Esophagus muscularis mucosa (tissue), 4 donors: ENCODE measurements at regions not wholly inside any gene's neighbourhood (a gene's known extent, or its start where the extent isn't known, plus 50 kb on each side); places are given as distances from the start of the nearest gene placed in this dataset.

Experiments
- DNase-seq: peaks from one replicate; pipeline ENCODE4 v3.0.0-alpha.2; 2017; ENCODE audit errors: extremely low spot score
- H3K27ac ChIP-seq, 4 donors: fragments of 200-600 bp; sonication (generic); replicated peaks in 1 of 4; 1 replicate in 3 of 4; 2 replicates in 1 of 4; pipeline ENCODE4 v1.5.1; 2016 to 2019; ENCODE audit warnings: mild to moderate bottlenecking in 1 of 4
- H3K27me3 ChIP-seq, 4 donors: fragments of 200-600 bp; sonication (generic); one replicate each; pipeline versions ENCODE4 v1.5.1 to v1.6.0; 2016 to 2019
- H3K36me3 ChIP-seq, 4 donors: fragments of 200-600 bp; sonication (generic); one replicate each; pipeline ENCODE4 v1.5.1; 2016 to 2019
- H3K4me1 ChIP-seq, 4 donors: fragments of 200-600 bp; sonication (generic); one replicate each; pipeline ENCODE4 v1.5.1; 2016 to 2019
- H3K4me3 ChIP-seq, 4 donors: fragments of 200-600 bp; sonication (generic); 1 replicate in 2 of 4; 2 replicates in 2 of 4; pipeline ENCODE4 v1.5.1; 2016 to 2019; ENCODE audit warnings: mild to moderate bottlenecking in 4 of 4, moderate library complexity in 1 of 4
- H3K9me3 ChIP-seq, 4 donors: fragments of 200-600 bp; sonication (generic); 1 replicate in 3 of 4; 2 replicates in 1 of 4; pipeline ENCODE4 v1.5.1; 2016 to 2019
- CTCF ChIP-seq, 3 experiments: fragments of 200-600 bp in 2 of 3; fragments of 450-650 bp in 1 of 3; sonication (generic) in 2 of 3; IDR thresholded peaks; one replicate each; pipeline ENCODE4 v1.5.1; 2017 to 2019; ENCODE audit warnings: antibody characterized with exemption in 3 of 3, mild to moderate bottlenecking in 2 of 3, moderate library complexity in 1 of 3
- EP300 ChIP-seq: sonication (generic); formaldehyde crosslinking; IDR thresholded peaks from one replicate; pipeline ENCODE4 v1.6.1; 2017; ENCODE audit warnings: antibody characterized with exemption
- POLR2A ChIP-seq: fragments of 450-650 bp; IDR thresholded peaks from one replicate; pipeline ENCODE4 v1.6.1; 2017; ENCODE audit warnings: antibody characterized with exemption, moderate library complexity, mild to moderate bottlenecking, low read depth
- POLR2AphosphoS5 ChIP-seq, 2 donors: sonication (generic); formaldehyde crosslinking; IDR thresholded peaks; one replicate each; pipeline ENCODE4 v1.6.1; 2017; ENCODE audit warnings: antibody characterized with exemption in 2 of 2
- WGBS: methylation state at CpG from one replicate; pipeline ENCODE4 v1.1.5; 2018; 5-methylcytosine and 5-hydroxymethylcytosine counted together
- intact Hi-C: fragments of 100-400 bp; cut with DNase I; formaldehyde crosslinking; loops from one replicate; pipeline ENCODE4 v1.15.1; 2023

- peaks cover 5 to 18% (median 8%) of the 10 kb centered on the region in 4 donors for H3K4me1 ChIP-seq
- DNase-seq, result no peak
- H3K9me3 ChIP-seq, result peaks cover 0 to 11% (median 0%) of the 10 kb centered on the region in 4 donors
- intact Hi-C loops, result no loop called here
- TF ChIP-seq POLR2AphosphoS5 (IDR thresholded peaks at IDR 0.05) (no peak), EP300 (no peak), CTCF (IDR thresholded peaks at IDR 0.05) (no peak), POLR2A (no peak)
- no peak overlapping the region for H3K27ac ChIP-seq
- no peaks in the 10 kb centered on the region for H3K36me3 ChIP-seq
- no peaks in the 10 kb centered on the region for H3K27me3 ChIP-seq
- H3K4me3 ChIP-seq, result no peak overlapping the region
- WGBS, result 89% methylated on average over 5 of the region's 8 CpGs
Measured at GRCh38 chr2:18639756-18640453, 50.5 kb upstream of the NT5C1B start.
